Activated CD8-positive, alpha-beta T cell treated with anti-CD3 and anti-CD28 coated beads, Interleukin-2, amount 10 ng/mL, durations not matched to agents 7 days and 5 days (primary cell): ENCODE measurements at regions not wholly inside any gene's neighbourhood (a gene's known extent, or its start where the extent isn't known, plus 50 kb on each side); places are given as distances from the start of the nearest gene placed in this dataset.

Source experiments
- ATAC-seq: fragments of 150-1000 bp; cut with Tn5 transposase; one replicate; pipeline ENCODE4 v1.10.0; 2021; ENCODE audit warnings: moderate library complexity
- CTCF ChIA-PET: fragments of 350-600 bp; sonication (Branson Sonifier 250); formaldehyde crosslinking; loops from one replicate; lab custom pipeline; 2021; ENCODE audit warnings: antibody characterized with exemption; lab: Charles Lee
- POLR2A ChIA-PET: fragments of 350-600 bp; sonication (Branson Sonifier 250); formaldehyde crosslinking; loops from one replicate; lab custom pipeline; 2021; ENCODE audit warnings: antibody characterized with exemption; lab: Charles Lee
- DNase-seq: peaks from one replicate; pipeline ENCODE4 v3.0.0-alpha.2; 2020
- H3K27ac Mint-ChIP-seq: one replicate; pipeline ENCODE4 v1.8.0; 2021; ENCODE audit warnings: mild to moderate bottlenecking, mixed read lengths
- H3K27me3 Mint-ChIP-seq: one replicate; pipeline ENCODE4 v1.8.0; 2021; ENCODE audit warnings: low read depth, mixed read lengths
- H3K36me3 Mint-ChIP-seq: one replicate; pipeline ENCODE4 v1.8.0; 2021; ENCODE audit warnings: low read depth, mixed read lengths
- H3K4me1 Mint-ChIP-seq: one replicate; pipeline ENCODE4 v1.8.0; 2021; ENCODE audit warnings: low read depth, mixed read lengths
- H3K4me3 Mint-ChIP-seq: one replicate; pipeline ENCODE4 v1.8.0; 2021; ENCODE audit warnings: mild to moderate bottlenecking, mixed read lengths
- H3K9me3 Mint-ChIP-seq: one replicate; pipeline ENCODE4 v1.8.0; 2022; ENCODE audit warnings: mixed read lengths; ENCODE audit not compliant: insufficient read depth

GRCh38 chr6:3636060-3636459, 115.5 kb downstream of the PXDC1 start:
- ChIA-PET POLR2A (no interaction called here), CTCF (interaction anchor here (0.7 kb wide), 1 partner anchor 225 kb away, joined by 3 read pairs; no protein-coding TSS in a partner anchor)
- ATAC-seq (no peak), DNase-seq (no peak)
- Mint-ChIP-seq H3K4me3 (no peak overlapping the region), H3K27ac (no peak overlapping the region), H3K9me3 (no peaks in the 10 kb centered on the region), H3K4me1 (no peaks in the 10 kb centered on the region), H3K27me3 (peaks cover 2% of the 10 kb centered on the region), H3K36me3 (no peaks in the 10 kb centered on the region)

- Mint-ChIP-seq H3K4me3 (no peak overlapping the region), H3K27ac (no peak overlapping the region), H3K4me1 (no peaks in the 10 kb centered on the region), H3K9me3 (no peaks in the 10 kb centered on the region), H3K27me3 (peaks cover 2% of the 10 kb centered on the region), H3K36me3 (no peaks in the 10 kb centered on the region)
- no peak for ATAC-seq
- DNase-seq = no peak
- ChIA-PET POLR2A (no interaction called here), CTCF (interaction anchor here (0.7 kb wide), 1 partner anchor 225 kb away, joined by 3 read pairs; no protein-coding TSS in a partner anchor)
Observed at GRCh38 chr6:3635482-3635881, 116.0 kb downstream of the PXDC1 start.

- H3K27me3 Mint-ChIP-seq = peaks cover 2% of the 10 kb centered on the region
- POLR2A ChIA-PET = no interaction called here
- DNase-seq = no peak
- H3K36me3 Mint-ChIP-seq = no peaks in the 10 kb centered on the region
- H3K4me1 Mint-ChIP-seq = no peaks in the 10 kb centered on the region
- H3K9me3 Mint-ChIP-seq = no peaks in the 10 kb centered on the region
- no peak for ATAC-seq
- H3K4me3 Mint-ChIP-seq = no peak overlapping the region
- H3K27ac Mint-ChIP-seq = no peak overlapping the region
- CTCF ChIA-PET = no interaction called here
Observed at GRCh38 chr6:3634280-3634816, 117.2 kb downstream of the PXDC1 start.

GRCh38 chr6:3633711-3634110, 117.8 kb downstream of the PXDC1 start:
- Mint-ChIP-seq H3K4me3 (no peak overlapping the region), H3K27ac (no peak overlapping the region), H3K36me3 (no peaks in the 10 kb centered on the region), H3K27me3 (peaks cover 1% of the 10 kb centered on the region), H3K9me3 (no peaks in the 10 kb centered on the region), H3K4me1 (no peaks in the 10 kb centered on the region)
- DNase-seq = no peak
- POLR2A ChIA-PET = no interaction called here
- no peak for ATAC-seq
- CTCF ChIA-PET = no interaction called here

- Mint-ChIP-seq H3K36me3 (no peaks in the 10 kb centered on the region), H3K27me3 (peaks cover 2% of the 10 kb centered on the region), H3K4me1 (no peaks in the 10 kb centered on the region), H3K27ac (no peak overlapping the region), H3K4me3 (no peak overlapping the region), H3K9me3 (no peaks in the 10 kb centered on the region)
- POLR2A ChIA-PET = no interaction called here
- CTCF ChIA-PET = no interaction called here
- no peak for ATAC-seq
- DNase-seq = no peak
Observed at GRCh38 chr6:3631877-3632276, 119.6 kb downstream of the PXDC1 start.

GRCh38 chr6:3631186-3631585, 120.3 kb downstream of the PXDC1 start:
- H3K36me3 Mint-ChIP-seq = no peaks in the 10 kb centered on the region
- no peak overlapping the region for H3K27ac Mint-ChIP-seq
- CTCF ChIA-PET = no interaction called here
- ATAC-seq (no peak), DNase-seq (no peak)
- POLR2A ChIA-PET = no interaction called here
- peaks cover 2% of the 10 kb centered on the region for H3K27me3 Mint-ChIP-seq
- H3K4me3 Mint-ChIP-seq = no peak overlapping the region
- no peaks in the 10 kb centered on the region for H3K4me1 Mint-ChIP-seq
- no peaks in the 10 kb centered on the region for H3K9me3 Mint-ChIP-seq

- ChIA-PET CTCF (no interaction called here), POLR2A (no interaction called here)
- no peaks in the 10 kb centered on the region for H3K4me1 Mint-ChIP-seq
- H3K27ac Mint-ChIP-seq = no peak overlapping the region
- no peak for ATAC-seq
- no peak overlapping the region for H3K4me3 Mint-ChIP-seq
- H3K9me3 Mint-ChIP-seq = no peaks in the 10 kb centered on the region
- no peaks in the 10 kb centered on the region for H3K36me3 Mint-ChIP-seq
- DNase-seq = no peak
- peaks cover 2% of the 10 kb centered on the region for H3K27me3 Mint-ChIP-seq
Observed at GRCh38 chr6:3630258-3630835, 121.2 kb downstream of the PXDC1 start.

GRCh38 chr6:3627956-3628835, 123.3 kb downstream of the PXDC1 start:
- ATAC-seq = no peak
- POLR2A ChIA-PET = no interaction called here
- CTCF ChIA-PET = interaction anchor here (1.0 kb wide), 1 partner anchor 104 kb away, joined by 4 read pairs; no protein-coding TSS in a partner anchor
- Mint-ChIP-seq H3K4me3 (no peak overlapping the region), H3K27ac (no peak overlapping the region), H3K27me3 (peaks cover 15% of the 10 kb centered on the region), H3K9me3 (no peaks in the 10 kb centered on the region), H3K36me3 (no peaks in the 10 kb centered on the region), H3K4me1 (peaks cover 11% of the 10 kb centered on the region)
- DNase-seq = no peak

- H3K27ac Mint-ChIP-seq = no peak overlapping the region
- CTCF ChIA-PET = no interaction called here
- H3K27me3 Mint-ChIP-seq = peaks cover 19% of the 10 kb centered on the region
- DNase-seq (no peak), ATAC-seq (no peak)
- POLR2A ChIA-PET = no interaction called here
- H3K9me3 Mint-ChIP-seq = no peaks in the 10 kb centered on the region
- no peaks in the 10 kb centered on the region for H3K36me3 Mint-ChIP-seq
- no peak overlapping the region for H3K4me3 Mint-ChIP-seq
- H3K4me1 Mint-ChIP-seq = peaks cover 13% of the 10 kb centered on the region
Observed at GRCh38 chr6:3627501-3627900, 124.0 kb downstream of the PXDC1 start.

- Mint-ChIP-seq H3K27me3 (peaks cover 20% of the 10 kb centered on the region), H3K4me3 (no peak overlapping the region), H3K4me1 (peaks cover 15% of the 10 kb centered on the region), H3K27ac (no peak overlapping the region), H3K9me3 (no peaks in the 10 kb centered on the region), H3K36me3 (no peaks in the 10 kb centered on the region)
- CTCF ChIA-PET = no interaction called here
- no peak for ATAC-seq
- POLR2A ChIA-PET = no interaction called here
- no peak for DNase-seq
Observed at GRCh38 chr6:3625980-3626563, 125.4 kb downstream of the PXDC1 start.

- ChIA-PET POLR2A (no interaction called here), CTCF (no interaction called here)
- no peak for ATAC-seq
- no peak overlapping the region for H3K4me3 Mint-ChIP-seq
- DNase-seq = no peak
- H3K27ac Mint-ChIP-seq = no peak overlapping the region
- no peaks in the 10 kb centered on the region for H3K9me3 Mint-ChIP-seq
- H3K4me1 Mint-ChIP-seq = peaks cover 15% of the 10 kb centered on the region
- H3K27me3 Mint-ChIP-seq = peaks cover 20% of the 10 kb centered on the region
- no peaks in the 10 kb centered on the region for H3K36me3 Mint-ChIP-seq
Observed at GRCh38 chr6:3625149-3625979, 126.1 kb downstream of the PXDC1 start.
